A673 (cell line): ENCODE measurements at regions not wholly inside any gene's neighbourhood (a gene's known extent, or its start where the extent isn't known, plus 50 kb on each side); places are given as distances from the start of the nearest gene placed in this dataset.

ENCODE experiments used
- EZH2 ChIP-seq: fragments of 200-600 bp; sonication (generic); IDR thresholded peaks from 2 replicates; pipeline ENCODE4 v1.6.1; 2017; ENCODE audit warnings: borderline replicate concordance, low read depth, mild to moderate bottlenecking, mixed read lengths, antibody characterized with exemption, low read length; ENCODE audit not compliant: poor library complexity, severe bottlenecking
- TF ChIP-seq, protein P1 (sequence below): fragments of 300-800, 200-600 bp; sonication (generic); conservative IDR thresholded peaks from 2 replicates; pipeline ENCODE4 v1.5.1; 2017; ENCODE audit warnings: low read depth, mild to moderate bottlenecking, antibody characterized with exemption, low read length, moderate library complexity, mixed read lengths

DNA sequence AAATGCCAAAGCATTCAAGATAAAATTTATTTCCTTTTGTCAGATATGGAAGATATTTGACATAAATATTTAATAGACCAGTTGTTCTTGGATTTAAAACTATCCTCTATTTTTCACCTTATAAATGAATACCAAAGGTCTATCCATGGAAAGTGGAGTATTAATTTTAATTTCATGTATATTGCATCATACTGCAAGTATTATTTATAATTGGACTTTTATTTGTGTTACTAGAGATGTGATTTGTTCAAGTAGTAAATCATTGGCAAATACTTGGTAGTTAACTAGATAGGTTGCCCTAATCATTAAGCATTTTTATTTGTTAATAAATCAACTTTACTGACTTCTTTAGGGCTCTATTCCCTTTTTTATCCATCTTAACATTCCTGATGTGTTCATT, 98.1 kb downstream of the CDC14C start:
- TF ChIP-seq, protein P1, sequence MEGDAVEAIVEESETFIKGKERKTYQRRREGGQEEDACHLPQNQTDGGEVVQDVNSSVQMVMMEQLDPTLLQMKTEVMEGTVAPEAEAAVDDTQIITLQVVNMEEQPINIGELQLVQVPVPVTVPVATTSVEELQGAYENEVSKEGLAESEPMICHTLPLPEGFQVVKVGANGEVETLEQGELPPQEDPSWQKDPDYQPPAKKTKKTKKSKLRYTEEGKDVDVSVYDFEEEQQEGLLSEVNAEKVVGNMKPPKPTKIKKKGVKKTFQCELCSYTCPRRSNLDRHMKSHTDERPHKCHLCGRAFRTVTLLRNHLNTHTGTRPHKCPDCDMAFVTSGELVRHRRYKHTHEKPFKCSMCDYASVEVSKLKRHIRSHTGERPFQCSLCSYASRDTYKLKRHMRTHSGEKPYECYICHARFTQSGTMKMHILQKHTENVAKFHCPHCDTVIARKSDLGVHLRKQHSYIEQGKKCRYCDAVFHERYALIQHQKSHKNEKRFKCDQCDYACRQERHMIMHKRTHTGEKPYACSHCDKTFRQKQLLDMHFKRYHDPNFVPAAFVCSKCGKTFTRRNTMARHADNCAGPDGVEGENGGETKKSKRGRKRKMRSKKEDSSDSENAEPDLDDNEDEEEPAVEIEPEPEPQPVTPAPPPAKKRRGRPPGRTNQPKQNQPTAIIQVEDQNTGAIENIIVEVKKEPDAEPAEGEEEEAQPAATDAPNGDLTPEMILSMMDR, result no peak
- no peak for TF ChIP-seq EZH2
